H9 (cell line): ENCODE measurements at regions not wholly inside any gene's neighbourhood (a gene's known extent, or its start where the extent isn't known, plus 50 kb on each side); places are given as distances from the start of the nearest gene placed in this dataset.

Experiments used
- DNase-seq: peaks from one replicate; pipeline ENCODE4 v3.0.0-alpha.2; 2017
- H2AFZ ChIP-seq: one replicate; pipeline ENCODE4 v1.6.1; 2013; ENCODE audit warnings: mild to moderate bottlenecking, low read length, control low read depth, moderate library complexity
- H2AK5ac ChIP-seq: 2 replicates; pipeline ENCODE4 v1.6.1; 2013; ENCODE audit warnings: low read length, control low read depth, mixed read lengths; ENCODE audit not compliant: insufficient read length
- H2BK120ac ChIP-seq: one replicate; pipeline ENCODE4 v1.6.1; 2013; ENCODE audit warnings: low read depth, mild to moderate bottlenecking, low read length, control low read depth, inconsistent platforms; ENCODE audit not compliant: poor library complexity, severe bottlenecking
- H2BK12ac ChIP-seq: 2 replicates; pipeline ENCODE4 v1.6.1; 2013; ENCODE audit warnings: low read length, control low read depth, mixed read lengths, low read depth; ENCODE audit not compliant: insufficient read length
- H2BK15ac ChIP-seq: 2 replicates; pipeline ENCODE4 v1.6.1; 2013; ENCODE audit warnings: low read depth, low read length, control low read depth
- H2BK20ac ChIP-seq: one replicate; pipeline ENCODE4 v1.6.1; 2013; ENCODE audit warnings: low read depth, mild to moderate bottlenecking, low read length, control low read depth, inconsistent platforms; ENCODE audit not compliant: poor library complexity, severe bottlenecking
- H2BK5ac ChIP-seq: 2 replicates; pipeline ENCODE4 v1.6.1; 2013; ENCODE audit warnings: low read length, control low read depth, mixed read lengths; ENCODE audit not compliant: insufficient read length
- H3K14ac ChIP-seq: 2 replicates; pipeline ENCODE4 v1.6.1; 2013; ENCODE audit warnings: low read length, control low read depth; ENCODE audit not compliant: insufficient read depth
- H3K18ac ChIP-seq: 2 replicates; pipeline ENCODE4 v1.6.1; 2013; ENCODE audit warnings: low read depth, mild to moderate bottlenecking, mixed read lengths, low read length, control low read depth; ENCODE audit not compliant: insufficient read length
- H3K23ac ChIP-seq: 2 replicates; pipeline ENCODE4 v1.6.1; 2013; ENCODE audit warnings: low read length, control low read depth, mixed read lengths, low read depth; ENCODE audit not compliant: insufficient read length
- H3K23me2 ChIP-seq: 2 replicates; pipeline ENCODE4 v1.6.1; 2013; ENCODE audit warnings: low read depth, mild to moderate bottlenecking, mixed read lengths, low read length, control low read depth; ENCODE audit not compliant: insufficient read length, poor library complexity, severe bottlenecking
- H3K27ac ChIP-seq: 2 replicates; pipeline ENCODE4 v1.5.1; 2013; ENCODE audit warnings: low read length, control low read depth, mixed read lengths, low read depth; ENCODE audit not compliant: insufficient read length
- H3K27me3 ChIP-seq: 2 replicates; pipeline ENCODE4 v1.6.1; 2013; ENCODE audit warnings: low read length, control low read depth, inconsistent platforms; ENCODE audit not compliant: insufficient read depth
- H3K4ac ChIP-seq: 2 replicates; pipeline ENCODE4 v1.6.1; 2013; ENCODE audit warnings: low read depth, mild to moderate bottlenecking, control low read depth, inconsistent platforms, low read length, moderate library complexity
- H3K4me1 ChIP-seq: 2 replicates; pipeline ENCODE4 v1.6.1; 2013; ENCODE audit warnings: low read length, control low read depth, inconsistent platforms; ENCODE audit not compliant: insufficient read depth
- H3K4me2 ChIP-seq: 2 replicates; pipeline ENCODE4 v1.6.1; 2013; ENCODE audit warnings: low read length, control low read depth, mixed read lengths; ENCODE audit not compliant: insufficient read length, insufficient read depth
- H3K56ac ChIP-seq: 2 replicates; pipeline ENCODE4 v1.6.1; 2013; ENCODE audit warnings: low read depth, mild to moderate bottlenecking, mixed read lengths, low read length, control low read depth; ENCODE audit not compliant: insufficient read length
- H3K79me1 ChIP-seq: 2 replicates; pipeline ENCODE4 v1.6.1; 2013; ENCODE audit warnings: low read depth, mild to moderate bottlenecking, moderate library complexity, low read length, control low read depth, inconsistent platforms; ENCODE audit not compliant: insufficient read depth, poor library complexity, severe bottlenecking
- H3K79me2 ChIP-seq: 2 replicates; pipeline ENCODE4 v1.6.1; 2013; ENCODE audit warnings: low read length, control low read depth, inconsistent platforms; ENCODE audit not compliant: insufficient read depth
- H3K9ac ChIP-seq: 2 replicates; pipeline ENCODE4 v1.6.1; 2013; ENCODE audit warnings: low read length, control low read depth, mixed read lengths; ENCODE audit not compliant: insufficient read length; ENCODE audit errors: extremely low read depth
- H3K9me3 ChIP-seq: one replicate; pipeline ENCODE4 v1.6.1; 2013; ENCODE audit warnings: low read depth, low read length, inconsistent platforms; ENCODE audit not compliant: control insufficient read depth
- H3T11ph ChIP-seq: one replicate; pipeline ENCODE4 v1.6.1; 2013; ENCODE audit warnings: mild to moderate bottlenecking, low read length, control low read depth, inconsistent platforms
- H4K20me1 ChIP-seq: one replicate; pipeline ENCODE4 v1.6.1; 2013; ENCODE audit not compliant: control insufficient read depth, insufficient read length, insufficient read depth
- H4K5ac ChIP-seq: 2 replicates; pipeline ENCODE4 v1.6.1; 2013; ENCODE audit warnings: low read depth, mild to moderate bottlenecking, mixed read lengths, low read length, control low read depth; ENCODE audit not compliant: insufficient read length
- H4K8ac ChIP-seq: replicated peaks from 2 replicates; pipeline ENCODE4 v1.6.1; 2013; ENCODE audit warnings: low read length, control low read depth, mixed read lengths, low read depth; ENCODE audit not compliant: insufficient read length
- H4K91ac ChIP-seq: 2 replicates; pipeline ENCODE4 v1.6.1; 2013; ENCODE audit warnings: low read depth, mild to moderate bottlenecking, moderate library complexity, mixed read lengths, low read length, control low read depth; ENCODE audit not compliant: insufficient read length
- H3K27ac Mint-ChIP-seq, 3 experiments: 2 replicates in 2 of 3; 3 replicates in 1 of 3; pipeline ENCODE4 v1.8.0; 2020 to 2021; ENCODE audit warnings: mixed read lengths in 3 of 3, mild to moderate bottlenecking in 1 of 3, moderate library complexity in 1 of 3
- H3K27me3 Mint-ChIP-seq: 2 replicates; pipeline ENCODE4 v1.8.0; 2021; ENCODE audit warnings: low read depth, mild to moderate bottlenecking, moderate library complexity, mixed read lengths
- H3K36me3 Mint-ChIP-seq, 3 experiments: 2 replicates in 2 of 3; 3 replicates in 1 of 3; pipeline ENCODE4 v1.8.0; 2020 to 2021; ENCODE audit warnings: low read depth in 3 of 3, mixed read lengths in 3 of 3; ENCODE audit not compliant: insufficient read depth in 1 of 3
- H3K4me1 Mint-ChIP-seq, 2 experiments: 2 replicates each; pipeline ENCODE4 v1.8.0; 2020; ENCODE audit warnings: mixed read lengths in 2 of 2
- H3K4me3 Mint-ChIP-seq, 2 experiments: 2 replicates in 1 of 2; 3 replicates in 1 of 2; pipeline ENCODE4 v1.8.0; 2020 to 2021; ENCODE audit warnings: mild to moderate bottlenecking in 2 of 2, mixed read lengths in 2 of 2, moderate library complexity in 1 of 2
- H3K9me3 Mint-ChIP-seq, 2 experiments: 2 replicates in 1 of 2; 3 replicates in 1 of 2; pipeline ENCODE4 v1.8.0; 2020; ENCODE audit warnings: mild to moderate bottlenecking in 2 of 2, mixed read lengths in 2 of 2, moderate library complexity in 1 of 2
- TF ChIP-seq, protein P1 (sequence below): fragments of 200-600 bp; sonication (generic); conservative IDR thresholded peaks from 3 replicates; pipeline ENCODE4 v1.8.0; 2021; ENCODE audit warnings: antibody characterized with exemption, mild to moderate bottlenecking

DNA sequence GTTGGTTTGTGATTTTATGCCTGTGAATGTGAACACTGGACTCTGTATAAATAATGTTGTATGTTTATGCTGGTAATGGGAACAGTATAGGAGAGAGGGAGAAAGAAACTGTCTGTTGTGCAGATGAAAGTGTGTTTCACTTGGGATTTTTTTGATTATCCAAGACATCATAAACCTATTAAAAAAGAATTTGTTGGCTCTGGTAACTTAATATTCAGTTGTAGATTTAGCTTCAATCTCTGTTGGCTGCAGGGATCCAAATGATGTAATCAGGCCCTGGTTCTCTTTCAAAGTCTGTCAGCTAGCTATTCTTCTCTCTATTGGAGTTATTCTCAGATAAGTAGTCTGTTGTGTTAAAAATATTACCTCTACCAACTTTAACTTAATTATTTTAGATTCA is 168.8 kb upstream of the RHOBTB1 start:
- H3K23me2 ChIP-seq: no peaks in the 10 kb centered on the region
- H3K4ac ChIP-seq: no peak overlapping the region
- Mint-ChIP-seq H3K27ac (no peak overlapping the region), H3K9me3 (no peaks in the 10 kb centered on the region), H3K27me3 (no peaks in the 10 kb centered on the region), H3K4me3 (no peak overlapping the region), H3K4me1 (no peaks in the 10 kb centered on the region), H3K36me3 (no peaks in the 10 kb centered on the region)
- H4K5ac ChIP-seq: no peak overlapping the region
- H2BK20ac ChIP-seq: no peak overlapping the region
- H2BK15ac ChIP-seq: no peak overlapping the region
- H3K14ac ChIP-seq: no peak overlapping the region
- TF ChIP-seq, protein P1, sequence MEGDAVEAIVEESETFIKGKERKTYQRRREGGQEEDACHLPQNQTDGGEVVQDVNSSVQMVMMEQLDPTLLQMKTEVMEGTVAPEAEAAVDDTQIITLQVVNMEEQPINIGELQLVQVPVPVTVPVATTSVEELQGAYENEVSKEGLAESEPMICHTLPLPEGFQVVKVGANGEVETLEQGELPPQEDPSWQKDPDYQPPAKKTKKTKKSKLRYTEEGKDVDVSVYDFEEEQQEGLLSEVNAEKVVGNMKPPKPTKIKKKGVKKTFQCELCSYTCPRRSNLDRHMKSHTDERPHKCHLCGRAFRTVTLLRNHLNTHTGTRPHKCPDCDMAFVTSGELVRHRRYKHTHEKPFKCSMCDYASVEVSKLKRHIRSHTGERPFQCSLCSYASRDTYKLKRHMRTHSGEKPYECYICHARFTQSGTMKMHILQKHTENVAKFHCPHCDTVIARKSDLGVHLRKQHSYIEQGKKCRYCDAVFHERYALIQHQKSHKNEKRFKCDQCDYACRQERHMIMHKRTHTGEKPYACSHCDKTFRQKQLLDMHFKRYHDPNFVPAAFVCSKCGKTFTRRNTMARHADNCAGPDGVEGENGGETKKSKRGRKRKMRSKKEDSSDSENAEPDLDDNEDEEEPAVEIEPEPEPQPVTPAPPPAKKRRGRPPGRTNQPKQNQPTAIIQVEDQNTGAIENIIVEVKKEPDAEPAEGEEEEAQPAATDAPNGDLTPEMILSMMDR: no peak
- H4K8ac ChIP-seq: no peak overlapping the region
- no peaks in the 10 kb centered on the region for H3K27me3 ChIP-seq
- H3K79me1 ChIP-seq: no peaks in the 10 kb centered on the region
- no peaks in the 10 kb centered on the region for H3K4me1 ChIP-seq
- no peak overlapping the region for H3K56ac ChIP-seq
- H3K9me3 ChIP-seq: no peaks in the 10 kb centered on the region
- H3K18ac ChIP-seq: no peak overlapping the region
- no peak overlapping the region for H2BK120ac ChIP-seq
- no peak overlapping the region for H2BK12ac ChIP-seq
- H3T11ph ChIP-seq: no peak overlapping the region
- no peaks in the 10 kb centered on the region for H4K20me1 ChIP-seq
- H3K79me2 ChIP-seq: no peaks in the 10 kb centered on the region
- H3K9ac ChIP-seq: no peak overlapping the region
- H2AK5ac ChIP-seq: no peak overlapping the region
- no peak overlapping the region for H3K23ac ChIP-seq
- no peak overlapping the region for H3K27ac ChIP-seq
- DNase-seq: no peak
- no peak overlapping the region for H2AFZ ChIP-seq
- no peak overlapping the region for H3K4me2 ChIP-seq
- no peak overlapping the region for H2BK5ac ChIP-seq
- H4K91ac ChIP-seq: no peak overlapping the region
